SK-N-SH (cell line): ENCODE measurements at regions not wholly inside any gene's neighbourhood (a gene's known extent, or its start where the extent isn't known, plus 50 kb on each side); places are given as distances from the start of the nearest gene placed in this dataset.

Experiments
- CHD2 ChIP-seq: fragments of 150-350 bp; IDR thresholded peaks from 2 replicates; pipeline ENCODE4 v1.6.1; 2018; ENCODE audit warnings: low read length; ENCODE audit not compliant: partially characterized antibody
- ELF1 ChIP-seq: IDR thresholded peaks from 2 replicates; pipeline ENCODE4 v1.4.0; 2012
- EP300 ChIP-seq, 2 experiments: IDR thresholded peaks; 2 replicates each; pipeline versions ENCODE4 v1.4.0 to v1.6.1; 2012; ENCODE audit warnings: borderline replicate concordance in 1 of 2, low read depth in 1 of 2, low read length in 1 of 2
- EZH2phosphoT487 ChIP-seq: fragments of 200-600 bp; sonication (generic); IDR thresholded peaks from 2 replicates; pipeline ENCODE4 v1.6.1; 2017; ENCODE audit warnings: low read depth, mixed run types, mild to moderate bottlenecking, antibody characterized with exemption, moderate library complexity, borderline replicate concordance
- FOXM1 ChIP-seq: IDR thresholded peaks from 2 replicates; pipeline ENCODE4 v1.4.0; 2012; ENCODE audit warnings: low read depth, mild to moderate bottlenecking
- GATA2 ChIP-seq: sonication (generic); formaldehyde crosslinking; IDR thresholded peaks from 2 replicates; pipeline ENCODE4 v1.5.0; 2020; ENCODE audit warnings: mild to moderate bottlenecking, missing genetic modification reagents
- MXI1 ChIP-seq: IDR thresholded peaks from 2 replicates; pipeline ENCODE4 v1.6.1; 2012; ENCODE audit warnings: mild to moderate bottlenecking, low read depth, low read length, improper control_type of control experiment
- POLR2AphosphoS5 ChIP-seq: IDR thresholded peaks from 2 replicates; pipeline ENCODE4 v1.6.1; 2012; ENCODE audit warnings: low read depth, low read length
- RFX5 ChIP-seq: IDR thresholded peaks from 2 replicates; pipeline ENCODE4 v1.6.1; 2012; ENCODE audit warnings: mild to moderate bottlenecking, improper control_type of control experiment, low read length
- TAF1 ChIP-seq: IDR thresholded peaks from 2 replicates; pipeline ENCODE4 v1.6.1; 2012; ENCODE audit warnings: low read depth, mild to moderate bottlenecking, low read length, moderate library complexity, borderline replicate concordance
- TCF12 ChIP-seq: IDR thresholded peaks from 2 replicates; pipeline ENCODE4 v1.4.0; 2012
- USF1 ChIP-seq: IDR thresholded peaks from 2 replicates; pipeline ENCODE4 v1.4.0; 2012; ENCODE audit warnings: low read depth, borderline replicate concordance
- USF2 ChIP-seq: fragments of 150-350 bp; IDR thresholded peaks from 2 replicates; pipeline ENCODE4 v1.6.1; 2017; ENCODE audit warnings: antibody characterized with exemption, low read length, low read depth, borderline replicate concordance
- TF ChIP-seq, protein P1 (sequence below): fragments of 200-600 bp; sonication (generic); IDR thresholded peaks from 2 replicates; pipeline ENCODE4 v1.6.1; 2017; ENCODE audit warnings: antibody characterized with exemption, mild to moderate bottlenecking, moderate library complexity

GRCh38 chr11:119860561-119861094 is 131.6 kb upstream of the NECTIN1 start:
- TF ChIP-seq GATA2 (CRISPR knock-in tag) = no peak
- TF ChIP-seq, protein P1, sequence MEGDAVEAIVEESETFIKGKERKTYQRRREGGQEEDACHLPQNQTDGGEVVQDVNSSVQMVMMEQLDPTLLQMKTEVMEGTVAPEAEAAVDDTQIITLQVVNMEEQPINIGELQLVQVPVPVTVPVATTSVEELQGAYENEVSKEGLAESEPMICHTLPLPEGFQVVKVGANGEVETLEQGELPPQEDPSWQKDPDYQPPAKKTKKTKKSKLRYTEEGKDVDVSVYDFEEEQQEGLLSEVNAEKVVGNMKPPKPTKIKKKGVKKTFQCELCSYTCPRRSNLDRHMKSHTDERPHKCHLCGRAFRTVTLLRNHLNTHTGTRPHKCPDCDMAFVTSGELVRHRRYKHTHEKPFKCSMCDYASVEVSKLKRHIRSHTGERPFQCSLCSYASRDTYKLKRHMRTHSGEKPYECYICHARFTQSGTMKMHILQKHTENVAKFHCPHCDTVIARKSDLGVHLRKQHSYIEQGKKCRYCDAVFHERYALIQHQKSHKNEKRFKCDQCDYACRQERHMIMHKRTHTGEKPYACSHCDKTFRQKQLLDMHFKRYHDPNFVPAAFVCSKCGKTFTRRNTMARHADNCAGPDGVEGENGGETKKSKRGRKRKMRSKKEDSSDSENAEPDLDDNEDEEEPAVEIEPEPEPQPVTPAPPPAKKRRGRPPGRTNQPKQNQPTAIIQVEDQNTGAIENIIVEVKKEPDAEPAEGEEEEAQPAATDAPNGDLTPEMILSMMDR = no peak
- TF ChIP-seq USF2 = no peak
- no peak for TF ChIP-seq POLR2AphosphoS5
- no peak for TF ChIP-seq USF1
- TF ChIP-seq TAF1 = no peak
- TF ChIP-seq CHD2 = no peak
- no peak for TF ChIP-seq MXI1
- TF ChIP-seq ELF1 = no peak
- no peak for TF ChIP-seq TCF12
- TF ChIP-seq FOXM1 = no peak
- no peak for TF ChIP-seq EZH2phosphoT487
- TF ChIP-seq RFX5 = no peak
- no peak for TF ChIP-seq EP300 (IDR thresholded peaks at IDR 0.05; ENCODE audit: borderline replicate concordance in 1 of 2, low read depth in 1 of 2, low read length in 1 of 2)
